ENCODE measurements at regions not wholly inside any gene's neighbourhood (a gene's known extent, or its start where the extent isn't known, plus 50 kb on each side); places are given as distances from the start of the nearest gene placed in this dataset.

DNA sequence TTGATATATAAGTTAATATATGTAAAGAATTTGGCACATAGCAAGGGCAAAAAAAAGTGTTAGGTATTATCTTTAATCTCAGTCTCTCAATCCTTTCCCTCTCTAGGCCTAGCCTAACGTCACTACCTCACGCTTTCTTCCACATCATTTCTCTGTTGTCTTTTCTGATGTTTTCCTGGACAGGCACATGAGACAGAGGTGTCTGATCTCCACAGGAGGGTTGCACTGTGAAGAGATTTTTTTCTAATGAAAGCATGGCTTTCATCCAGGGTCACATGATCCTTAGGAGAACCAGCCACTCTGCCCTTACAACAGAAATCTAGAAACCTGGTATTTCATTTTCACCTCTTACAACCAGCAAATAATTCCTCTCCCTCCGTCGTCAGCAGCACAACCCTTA lies 1268.3 kb downstream of the XPNPEP1 start:
- no peaks in the 10 kb centered on the region for H3K9me3 ChIP-seq
- H3K9ac ChIP-seq (ENCODE audit: low read depth in 2 of 2, low read length in 2 of 2) = no peak overlapping the region
- H3K27ac ChIP-seq = no peak overlapping the region
- no peaks in the 10 kb centered on the region for H3K36me3 ChIP-seq
- TF ChIP-seq, protein P1, sequence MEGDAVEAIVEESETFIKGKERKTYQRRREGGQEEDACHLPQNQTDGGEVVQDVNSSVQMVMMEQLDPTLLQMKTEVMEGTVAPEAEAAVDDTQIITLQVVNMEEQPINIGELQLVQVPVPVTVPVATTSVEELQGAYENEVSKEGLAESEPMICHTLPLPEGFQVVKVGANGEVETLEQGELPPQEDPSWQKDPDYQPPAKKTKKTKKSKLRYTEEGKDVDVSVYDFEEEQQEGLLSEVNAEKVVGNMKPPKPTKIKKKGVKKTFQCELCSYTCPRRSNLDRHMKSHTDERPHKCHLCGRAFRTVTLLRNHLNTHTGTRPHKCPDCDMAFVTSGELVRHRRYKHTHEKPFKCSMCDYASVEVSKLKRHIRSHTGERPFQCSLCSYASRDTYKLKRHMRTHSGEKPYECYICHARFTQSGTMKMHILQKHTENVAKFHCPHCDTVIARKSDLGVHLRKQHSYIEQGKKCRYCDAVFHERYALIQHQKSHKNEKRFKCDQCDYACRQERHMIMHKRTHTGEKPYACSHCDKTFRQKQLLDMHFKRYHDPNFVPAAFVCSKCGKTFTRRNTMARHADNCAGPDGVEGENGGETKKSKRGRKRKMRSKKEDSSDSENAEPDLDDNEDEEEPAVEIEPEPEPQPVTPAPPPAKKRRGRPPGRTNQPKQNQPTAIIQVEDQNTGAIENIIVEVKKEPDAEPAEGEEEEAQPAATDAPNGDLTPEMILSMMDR (IDR thresholded peaks at IDR 0.05) = no peak
- H3K4me1 ChIP-seq = no peaks in the 10 kb centered on the region
- H3K27me3 ChIP-seq = no peaks in the 10 kb centered on the region
- H3K4me3 ChIP-seq = no peak overlapping the region
- intact Hi-C loops (cut with DNase I) = no loop called here
- no peak for DNase-seq

DNA sequence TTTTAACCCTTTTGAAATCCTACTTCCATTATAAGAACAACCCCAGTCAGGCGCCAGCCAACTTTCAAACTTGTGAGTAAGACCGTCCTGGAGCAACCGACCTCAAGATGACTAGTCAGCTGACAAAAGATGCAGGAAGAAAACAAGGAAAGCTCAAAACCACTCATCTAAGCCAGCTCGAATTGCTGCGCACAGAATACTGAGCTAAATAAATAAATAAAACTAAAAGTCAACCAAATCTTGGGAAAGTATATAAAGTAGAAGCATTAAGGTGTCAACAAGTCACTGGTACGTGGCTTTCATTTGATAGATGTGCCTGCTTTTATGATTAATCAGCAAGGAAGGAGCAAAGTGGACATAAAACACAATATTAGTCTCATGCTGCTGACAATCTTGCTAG lies 1269.8 kb downstream of the XPNPEP1 start:
- no peaks in the 10 kb centered on the region for H3K36me3 ChIP-seq
- H3K27ac ChIP-seq = no peak overlapping the region
- intact Hi-C loops (cut with DNase I) = no loop called here
- no peaks in the 10 kb centered on the region for H3K4me1 ChIP-seq
- no peaks in the 10 kb centered on the region for H3K9me3 ChIP-seq
- DNase-seq = no peak
- H3K9ac ChIP-seq (ENCODE audit: low read depth in 2 of 2, low read length in 2 of 2) = no peak overlapping the region
- TF ChIP-seq, protein P1 (IDR thresholded peaks at IDR 0.05) = no peak
- H3K4me3 ChIP-seq = no peak overlapping the region
- H3K27me3 ChIP-seq = no peaks in the 10 kb centered on the region

DNA sequence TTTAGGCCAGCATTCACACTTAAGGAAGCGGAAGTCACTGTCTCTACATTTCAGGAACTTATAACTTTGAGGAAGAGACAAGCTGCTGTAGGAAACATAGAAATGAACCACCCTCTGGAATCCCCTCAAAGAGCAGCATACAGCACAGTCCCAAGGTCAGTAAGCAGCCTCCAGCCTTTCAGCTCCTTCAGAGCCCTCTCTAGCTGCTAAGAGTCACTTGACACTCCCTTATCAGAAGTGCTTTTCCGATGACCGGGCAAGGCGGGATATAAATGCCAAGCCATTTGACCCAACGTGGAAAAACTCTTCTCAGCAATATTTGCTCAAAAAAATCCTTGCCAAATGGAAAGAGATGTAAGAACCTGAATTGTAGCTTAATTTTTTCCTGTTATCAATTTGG lies 1284.3 kb downstream of the XPNPEP1 start:
- TF ChIP-seq, protein P1 (IDR thresholded peaks at IDR 0.05) = no peak
- intact Hi-C loops (cut with DNase I) = no loop called here
- Histone ChIP-seq H3K27me3 (no peaks in the 10 kb centered on the region), H3K36me3 (no peaks in the 10 kb centered on the region), H3K4me1 (no peaks in the 10 kb centered on the region), H3K9me3 (no peaks in the 10 kb centered on the region), H3K4me3 (no peak overlapping the region), H3K9ac (ENCODE audit: low read depth in 2 of 2, low read length in 2 of 2) (no peak overlapping the region), H3K27ac (no peak overlapping the region)
- no peak for DNase-seq

DNA sequence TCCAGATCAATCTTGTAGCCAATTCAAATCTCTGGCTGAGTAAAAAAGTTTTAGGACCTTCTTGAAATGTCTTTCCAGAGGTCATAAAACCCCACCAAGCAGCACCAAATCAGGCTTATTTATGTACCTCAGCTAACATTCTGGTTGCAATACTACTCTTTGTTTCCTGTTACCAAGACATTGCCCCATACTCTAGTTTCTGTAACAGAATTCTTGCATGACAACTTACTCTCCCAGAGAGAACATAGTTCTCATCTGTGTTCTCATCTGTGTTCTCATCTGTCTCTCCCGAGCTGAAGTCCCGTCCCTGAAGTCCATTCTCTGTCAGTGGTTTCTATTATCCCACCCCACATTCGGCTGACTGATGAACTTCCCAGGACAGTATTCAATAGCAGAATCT lies 1285.1 kb downstream of the XPNPEP1 start:
- no peaks in the 10 kb centered on the region for H3K4me1 ChIP-seq
- DNase-seq = no peak
- H3K27me3 ChIP-seq = no peaks in the 10 kb centered on the region
- intact Hi-C loops (cut with DNase I) = no loop called here
- H3K9me3 ChIP-seq = no peaks in the 10 kb centered on the region
- TF ChIP-seq, protein P1 (IDR thresholded peaks at IDR 0.05) = no peak
- H3K4me3 ChIP-seq = no peak overlapping the region
- no peak overlapping the region for H3K27ac ChIP-seq
- no peaks in the 10 kb centered on the region for H3K36me3 ChIP-seq
- H3K9ac ChIP-seq (ENCODE audit: low read depth in 2 of 2, low read length in 2 of 2) = no peak overlapping the region

DNA sequence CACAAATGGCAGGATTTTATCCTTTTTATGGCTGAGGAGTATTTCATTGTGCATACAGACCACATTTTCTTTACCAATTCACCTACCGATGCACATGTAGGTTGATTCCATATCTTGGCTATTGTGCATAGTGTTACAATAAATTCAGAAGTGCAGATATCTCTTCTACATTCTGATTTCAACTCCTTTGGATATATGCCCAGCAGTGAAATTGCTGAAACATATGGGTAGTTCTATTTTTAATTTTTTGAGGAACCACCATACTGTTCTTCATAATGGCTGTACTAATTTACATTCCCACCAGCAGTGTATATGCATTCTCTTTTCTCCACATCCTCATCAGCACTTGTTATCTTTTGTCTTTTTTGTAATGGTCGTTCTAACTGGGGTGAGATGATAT lies 1290.3 kb downstream of the XPNPEP1 start:
- H3K9ac ChIP-seq (ENCODE audit: low read depth in 2 of 2, low read length in 2 of 2) = no peak overlapping the region
- H3K4me3 ChIP-seq = no peak overlapping the region
- no peak overlapping the region for H3K27ac ChIP-seq
- H3K9me3 ChIP-seq = no peaks in the 10 kb centered on the region
- TF ChIP-seq, protein P1 (IDR thresholded peaks at IDR 0.05) = no peak
- H3K36me3 ChIP-seq = no peaks in the 10 kb centered on the region
- no peaks in the 10 kb centered on the region for H3K4me1 ChIP-seq
- DNase-seq = no peak
- intact Hi-C loops (cut with DNase I) = no loop called here
- H3K27me3 ChIP-seq = no peaks in the 10 kb centered on the region

DNA sequence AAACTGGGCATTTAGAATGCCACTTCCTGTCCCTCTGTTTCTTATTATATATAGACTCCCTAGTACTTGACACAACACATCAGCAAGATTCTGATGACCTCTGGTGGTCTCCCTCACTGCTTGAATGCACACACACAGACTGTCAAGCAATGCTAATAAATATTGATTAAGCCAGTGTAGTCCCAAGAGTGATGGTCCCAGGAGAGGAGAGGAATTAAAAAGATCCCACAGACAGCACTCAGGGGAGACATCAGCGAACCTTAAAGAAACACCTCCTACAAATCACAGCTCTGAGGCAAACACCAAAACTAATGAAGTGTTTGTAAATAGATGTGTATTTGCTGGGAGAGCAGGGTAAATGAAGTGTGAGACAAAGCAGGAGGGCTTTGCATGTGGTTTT lies 1291.2 kb downstream of the XPNPEP1 start:
- Histone ChIP-seq H3K9ac (ENCODE audit: low read depth in 2 of 2, low read length in 2 of 2) (no peak overlapping the region), H3K9me3 (no peaks in the 10 kb centered on the region), H3K4me1 (no peaks in the 10 kb centered on the region), H3K4me3 (no peak overlapping the region), H3K36me3 (no peaks in the 10 kb centered on the region), H3K27me3 (no peaks in the 10 kb centered on the region), H3K27ac (no peak overlapping the region)
- TF ChIP-seq, protein P1 (IDR thresholded peaks at IDR 0.05) = no peak
- intact Hi-C loops (cut with DNase I) = no loop called here
- no peak for DNase-seq

Data from colonic mucosa (tissue), 4 donors.